Immature natural killer cell (primary cell): ENCODE measurements at regions not wholly inside any gene's neighbourhood (a gene's known extent, or its start where the extent isn't known, plus 50 kb on each side); places are given as distances from the start of the nearest gene placed in this dataset.
A peak's percentile ranks its signal among the peaks of the same experiment; 100 is the strongest.

Source experiments
- DNase-seq, 3 donors: peaks; one replicate each; pipeline ENCODE4 v3.0.0; 2022; ENCODE audit warnings: mixed read lengths in 1 of 3
- H3K27ac Mint-ChIP-seq, 6 donors: one replicate each; pipeline ENCODE4 v1.8.0; 2020; ENCODE audit warnings: mixed read lengths in 6 of 6, mild to moderate bottlenecking in 5 of 6, inconsistent platforms in 4 of 6, moderate library complexity in 3 of 6
- H3K27me3 Mint-ChIP-seq, 3 donors: one replicate each; pipeline ENCODE4 v1.8.0; 2020 to 2021; ENCODE audit warnings: low read depth in 3 of 3, mild to moderate bottlenecking in 3 of 3, mixed read lengths in 3 of 3, moderate library complexity in 3 of 3, inconsistent platforms in 1 of 3
- H3K36me3 Mint-ChIP-seq, 3 donors: one replicate each; pipeline ENCODE4 v1.8.0; 2020; ENCODE audit warnings: mixed read lengths in 3 of 3, inconsistent platforms in 2 of 3, mild to moderate bottlenecking in 2 of 3
- H3K4me1 Mint-ChIP-seq, 2 donors: one replicate each; pipeline ENCODE4 v1.8.0; 2020; ENCODE audit warnings: inconsistent platforms in 2 of 2, mild to moderate bottlenecking in 2 of 2, mixed read lengths in 2 of 2, moderate library complexity in 1 of 2
- H3K4me3 Mint-ChIP-seq, 5 donors: one replicate each; pipeline ENCODE4 v1.8.0; 2020; ENCODE audit warnings: mild to moderate bottlenecking in 5 of 5, mixed read lengths in 5 of 5, inconsistent platforms in 3 of 5, moderate library complexity in 3 of 5
- H3K9me3 Mint-ChIP-seq, 6 donors: one replicate each; pipeline ENCODE4 v1.8.0; 2020; ENCODE audit warnings: mild to moderate bottlenecking in 6 of 6, mixed read lengths in 6 of 6, inconsistent platforms in 4 of 6, moderate library complexity in 3 of 6

- H3K4me3 Mint-ChIP-seq, result no peak overlapping the region
- DNase-seq, result no peak
- no peaks in the 10 kb centered on the region for H3K9me3 Mint-ChIP-seq
- H3K4me1 Mint-ChIP-seq, result no peaks in the 10 kb centered on the region
- no peaks in the 10 kb centered on the region for H3K36me3 Mint-ChIP-seq
- H3K27ac Mint-ChIP-seq, result no peak overlapping the region
- H3K27me3 Mint-ChIP-seq, result peaks cover 0 to 3% (median 0%) of the 10 kb centered on the region in 3 donors
Observed at GRCh38 chr6:43851204-43851865, 81.3 kb downstream of the VEGFA start.

DNA sequence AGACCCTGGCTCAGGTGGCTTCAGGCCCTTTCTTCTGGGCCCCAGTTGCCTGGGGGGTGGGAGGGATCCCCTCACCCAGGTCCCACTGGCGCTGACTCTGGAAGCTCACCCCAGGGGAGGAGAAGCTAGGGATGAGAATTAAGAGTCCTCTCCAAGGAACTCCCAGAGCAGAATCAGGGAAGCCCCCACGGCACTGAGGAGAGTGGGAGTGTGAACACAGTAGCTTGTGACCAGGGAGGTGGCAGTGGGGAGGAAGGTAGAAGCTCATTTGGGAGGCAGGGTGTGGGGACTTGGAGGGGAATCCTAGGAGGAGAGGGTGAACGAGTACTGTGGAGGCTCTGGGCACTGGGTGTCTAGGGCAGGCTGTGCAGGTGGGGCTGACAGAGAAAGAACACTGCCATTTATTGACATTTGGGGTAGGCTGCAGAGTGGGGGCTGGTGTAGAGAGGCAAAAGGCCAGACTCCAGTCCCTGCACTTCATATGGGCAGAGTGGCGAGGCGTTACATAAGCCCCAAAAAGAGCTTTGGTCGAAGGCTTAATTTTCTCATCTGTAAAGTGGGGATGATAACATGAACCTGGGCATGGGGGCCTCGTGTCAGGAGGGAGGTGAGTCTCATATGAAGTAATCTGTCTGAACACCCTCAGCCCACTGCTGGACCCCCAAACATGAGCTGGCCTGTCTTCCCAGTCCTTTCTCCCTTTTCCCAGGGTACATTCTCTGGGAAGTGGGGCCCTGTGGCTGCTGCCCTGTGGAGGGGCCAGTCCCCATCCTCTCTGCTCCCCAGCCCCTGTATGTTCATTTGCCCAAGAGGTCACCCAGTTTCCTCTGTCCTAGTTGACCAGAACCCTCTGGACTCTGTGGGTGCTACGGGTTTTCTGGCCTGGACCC, 80.5 kb downstream of the VEGFA start:
- no peak overlapping the region for H3K27ac Mint-ChIP-seq
- H3K36me3 Mint-ChIP-seq, result no peaks in the 10 kb centered on the region
- no peak overlapping the region for H3K4me3 Mint-ChIP-seq
- H3K4me1 Mint-ChIP-seq, result no peaks in the 10 kb centered on the region
- H3K27me3 Mint-ChIP-seq, result peaks cover 0 to 3% (median 0%) of the 10 kb centered on the region in 3 donors
- H3K9me3 Mint-ChIP-seq, result no peaks in the 10 kb centered on the region
- no peak for DNase-seq

DNA sequence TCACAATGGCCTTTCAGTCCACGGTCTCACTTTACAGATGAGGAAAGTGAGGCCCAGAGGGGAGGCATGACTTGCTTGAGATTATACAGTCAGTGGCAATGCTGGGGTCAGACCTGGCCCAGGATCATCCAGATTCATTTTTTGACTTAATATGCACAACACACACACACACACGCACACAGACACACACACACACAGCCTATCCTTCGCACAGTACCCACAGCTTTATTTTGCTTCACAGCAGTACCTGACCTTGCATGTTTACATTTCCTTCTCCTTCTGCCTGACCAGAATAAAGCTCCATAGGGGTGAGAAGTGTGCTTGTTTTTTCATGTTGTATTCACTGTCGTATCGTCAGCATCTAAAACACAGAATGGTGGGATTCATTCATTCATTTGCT, 79.8 kb downstream of the VEGFA start:
- H3K27ac Mint-ChIP-seq, result no peak overlapping the region
- DNase-seq, result no peak
- H3K4me1 Mint-ChIP-seq, result no peaks in the 10 kb centered on the region
- peaks cover 0 to 5% (median 0%) of the 10 kb centered on the region in 3 donors for H3K27me3 Mint-ChIP-seq
- no peaks in the 10 kb centered on the region for H3K9me3 Mint-ChIP-seq
- H3K36me3 Mint-ChIP-seq, result no peaks in the 10 kb centered on the region
- H3K4me3 Mint-ChIP-seq, result no peak overlapping the region

GRCh38 chr6:43848671-43849391, 78.8 kb downstream of the VEGFA start:
- Mint-ChIP-seq H3K36me3 (no peaks in the 10 kb centered on the region), H3K9me3 (no peaks in the 10 kb centered on the region), H3K4me1 (no peaks in the 10 kb centered on the region), H3K27ac (no peak overlapping the region), H3K4me3 (no peak overlapping the region), H3K27me3 (peaks cover 0 to 5% (median 3%) of the 10 kb centered on the region in 3 donors)
- DNase-seq, result no peak

- no peak overlapping the region for H3K4me3 Mint-ChIP-seq
- H3K27ac Mint-ChIP-seq, result no peak overlapping the region
- H3K9me3 Mint-ChIP-seq, result no peaks in the 10 kb centered on the region
- no peaks in the 10 kb centered on the region for H3K4me1 Mint-ChIP-seq
- no peak for DNase-seq
- peaks cover 0 to 5% (median 3%) of the 10 kb centered on the region in 3 donors for H3K27me3 Mint-ChIP-seq
- H3K36me3 Mint-ChIP-seq, result no peaks in the 10 kb centered on the region
Observed at GRCh38 chr6:43847741-43848630, 78.0 kb downstream of the VEGFA start.

- Mint-ChIP-seq H3K36me3 (no peaks in the 10 kb centered on the region), H3K4me3 (no peak overlapping the region), H3K27me3 (peaks cover 0 to 5% (median 3%) of the 10 kb centered on the region in 3 donors), H3K4me1 (no peaks in the 10 kb centered on the region), H3K27ac (no peak overlapping the region), H3K9me3 (no peaks in the 10 kb centered on the region)
- no peak for DNase-seq
Observed at GRCh38 chr6:43846556-43846955, 76.5 kb downstream of the VEGFA start.

GRCh38 chr6:43845646-43846045, 75.6 kb downstream of the VEGFA start:
- Mint-ChIP-seq H3K4me1 (no peaks in the 10 kb centered on the region), H3K9me3 (no peaks in the 10 kb centered on the region), H3K36me3 (no peaks in the 10 kb centered on the region), H3K27ac (no peak overlapping the region), H3K27me3 (peaks cover 0 to 3% (median 2%) of the 10 kb centered on the region in 3 donors), H3K4me3 (no peak overlapping the region)
- DNase-seq, result no peak

DNA sequence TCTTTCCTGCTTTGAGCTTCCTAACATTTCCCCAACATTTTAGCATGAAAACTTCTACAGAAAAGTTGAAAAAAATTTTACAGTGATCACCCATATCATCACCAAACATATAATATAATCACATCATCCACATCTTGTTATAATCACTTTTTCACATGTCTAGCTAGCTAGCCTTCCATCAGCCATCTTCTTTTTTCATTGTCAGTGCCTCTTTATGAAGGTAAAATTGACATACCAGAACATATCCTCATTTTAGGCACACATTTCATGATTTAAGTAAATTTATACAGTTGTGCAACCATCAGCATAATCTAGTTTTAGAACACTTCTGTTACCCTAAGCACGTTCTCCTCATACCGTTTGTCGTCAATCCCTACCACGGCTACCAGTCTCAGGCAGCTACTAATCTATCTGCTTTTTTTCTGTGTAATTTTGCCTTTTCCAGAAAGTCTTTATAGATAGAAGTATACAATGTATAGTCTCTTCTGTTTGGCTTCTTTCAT, 73.7 kb downstream of the VEGFA start:
- Mint-ChIP-seq H3K36me3 (no peaks in the 10 kb centered on the region), H3K27ac (no peak overlapping the region), H3K9me3 (no peaks in the 10 kb centered on the region), H3K4me3 (no peak overlapping the region), H3K4me1 (no peaks in the 10 kb centered on the region), H3K27me3 (peaks cover 0 to 3% (median 2%) of the 10 kb centered on the region in 3 donors)
- no peak for DNase-seq

DNA sequence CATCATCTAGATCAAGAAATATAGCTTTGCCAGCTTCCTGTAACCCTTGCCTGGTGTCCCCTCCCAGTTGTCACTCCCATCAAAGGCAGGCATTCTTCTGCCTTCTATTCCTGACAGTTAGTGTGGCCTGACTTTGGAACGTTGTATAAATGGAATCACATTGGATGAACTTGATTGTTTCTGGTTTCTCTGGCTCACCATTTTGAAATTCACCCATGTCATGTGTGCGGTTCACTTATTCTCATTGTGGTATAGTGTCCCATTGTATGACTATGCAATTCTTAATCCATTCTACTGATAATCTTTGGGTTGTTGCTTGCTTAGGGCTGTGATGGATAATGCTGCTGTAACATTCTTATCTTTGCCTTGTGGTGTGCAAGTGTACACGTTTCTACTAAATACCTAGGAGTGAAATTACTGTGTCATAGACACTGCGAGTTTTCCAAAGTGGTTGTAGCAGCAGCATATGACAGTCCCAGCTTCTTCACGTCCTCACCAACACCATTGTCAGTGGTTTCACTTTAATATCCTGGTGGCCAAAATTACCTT, 73.2 kb downstream of the VEGFA start:
- H3K4me3 Mint-ChIP-seq, result no peak overlapping the region
- no peak overlapping the region for H3K27ac Mint-ChIP-seq
- H3K27me3 Mint-ChIP-seq, result peaks cover 0 to 3% (median 2%) of the 10 kb centered on the region in 3 donors
- H3K4me1 Mint-ChIP-seq, result no peaks in the 10 kb centered on the region
- H3K9me3 Mint-ChIP-seq, result no peaks in the 10 kb centered on the region
- H3K36me3 Mint-ChIP-seq, result no peaks in the 10 kb centered on the region
- DNase-seq, result no peak

DNA sequence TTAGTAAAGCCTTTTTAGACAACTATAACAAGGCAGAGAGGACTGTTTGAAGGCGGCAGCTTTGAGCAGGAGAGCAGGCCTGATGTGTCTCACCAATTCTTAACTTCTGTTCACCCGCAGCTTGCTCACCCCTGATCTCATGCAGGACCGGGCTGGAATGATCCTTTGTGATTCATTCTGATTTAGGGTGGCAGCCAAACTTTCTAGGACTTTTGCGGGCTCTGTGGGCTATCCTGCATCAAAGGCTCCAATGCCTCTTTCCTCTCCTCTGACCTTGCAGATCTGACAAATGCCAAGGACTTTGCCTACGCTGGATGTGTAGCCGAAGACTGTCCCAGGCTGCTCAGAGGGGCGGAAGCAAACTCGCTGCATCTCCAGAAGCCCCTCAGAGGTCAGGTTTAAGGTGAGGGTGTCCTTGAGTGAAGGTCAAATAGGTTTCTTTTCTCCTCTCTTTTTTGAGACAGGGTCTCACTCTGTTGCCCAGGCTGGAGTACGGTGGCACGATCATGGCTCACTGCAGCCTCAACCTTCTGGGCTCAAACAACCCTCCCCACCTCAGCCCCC, 72.3 kb downstream of the VEGFA start:
- H3K4me1 Mint-ChIP-seq, result no peaks in the 10 kb centered on the region
- H3K9me3 Mint-ChIP-seq, result no peaks in the 10 kb centered on the region
- H3K27ac Mint-ChIP-seq, result no peak overlapping the region
- no peaks in the 10 kb centered on the region for H3K36me3 Mint-ChIP-seq
- no peak for DNase-seq
- peaks cover 0 to 3% (median 2%) of the 10 kb centered on the region in 3 donors for H3K27me3 Mint-ChIP-seq
- H3K4me3 Mint-ChIP-seq, result no peak overlapping the region

- Mint-ChIP-seq H3K4me3 (no peak overlapping the region), H3K27ac (peak overlapping the region in 1 of 6 donors; percentile 10), H3K27me3 (peaks cover 2 to 12% (median 2%) of the 10 kb centered on the region in 3 donors), H3K4me1 (no peaks in the 10 kb centered on the region), H3K9me3 (no peaks in the 10 kb centered on the region), H3K36me3 (no peaks in the 10 kb centered on the region)
- DNase-seq, result no peak
Observed at GRCh38 chr6:43840490-43841218, 70.6 kb downstream of the VEGFA start.
